B cell (primary cell): ENCODE measurements at regions not wholly inside any gene's neighbourhood (a gene's known extent, or its start where the extent isn't known, plus 50 kb on each side); places are given as distances from the start of the nearest gene placed in this dataset.

Experiments
- ATAC-seq: fragments of 200-7000 bp; cut with Tn5 transposase; one replicate; pipeline ENCODE4 v1.10.0; 2021; ENCODE audit warnings: low read depth, mild to moderate bottlenecking, moderate number of reproducible peaks, moderate library complexity
- CTCF ChIA-PET: fragments of 350-600 bp; sonication (Branson Sonifier 250); formaldehyde crosslinking; loops from one replicate; lab custom pipeline; 2021; ENCODE audit warnings: antibody characterized with exemption, inconsistent platforms; lab: Charles Lee
- POLR2A ChIA-PET: fragments of 350-600 bp; sonication (Branson Sonifier 250); formaldehyde crosslinking; loops from one replicate; lab custom pipeline; 2021; ENCODE audit warnings: antibody characterized with exemption; lab: Charles Lee
- DNase-seq: peaks from one replicate; pipeline ENCODE4 v3.0.0; 2013
- H2AFZ ChIP-seq: 2 replicates; pipeline ENCODE4 v1.6.1; 2012; ENCODE audit warnings: mild to moderate bottlenecking, low read depth, low read length; ENCODE audit not compliant: insufficient read depth, poor library complexity, severe bottlenecking
- H3K27ac ChIP-seq, 2 donors: 1 replicate in 1 of 2; 2 replicates in 1 of 2; pipeline ENCODE4 v1.5.1; 2012 to 2013; ENCODE audit warnings: low read length in 2 of 2, mild to moderate bottlenecking in 2 of 2, moderate library complexity in 1 of 2
- H3K27me3 ChIP-seq, 4 experiments: fragments of 200-600 bp in 1 of 4; sonication (generic) in 1 of 4; replicated peaks in 1 of 4; 1 replicate in 2 of 4; 2 replicates in 2 of 4; pipeline versions ENCODE4 v1.6.1 to v1.7.0; 2013 to 2016; ENCODE audit warnings: low read length in 3 of 4, mild to moderate bottlenecking in 2 of 4, mixed read lengths in 1 of 4, moderate library complexity in 1 of 4; ENCODE audit not compliant: insufficient read depth in 4 of 4, control insufficient read depth in 3 of 4; ENCODE audit errors: control extremely low read depth in 1 of 4
- H3K36me3 ChIP-seq, 2 experiments: replicated peaks in 1 of 2; 1 replicate in 1 of 2; 2 replicates in 1 of 2; pipeline versions ENCODE4 v1.6.1 to v1.7.1; 2013; ENCODE audit warnings: low read length in 1 of 2; ENCODE audit not compliant: insufficient read depth in 2 of 2, control insufficient read depth in 1 of 2; ENCODE audit errors: control extremely low read depth in 1 of 2, extremely low read depth in 1 of 2
- H3K4me1 ChIP-seq, 2 donors: fragments of 200-600 bp in 1 of 2; sonication (generic) in 1 of 2; 1 replicate in 1 of 2; 2 replicates in 1 of 2; pipeline versions ENCODE4 v1.5.1 to v1.6.1; 2013 to 2017; ENCODE audit warnings: low read length in 2 of 2; ENCODE audit not compliant: control insufficient read depth in 2 of 2, insufficient read depth in 2 of 2
- H3K4me2 ChIP-seq: replicated peaks from 2 replicates; pipeline ENCODE3; 2012; ENCODE audit warnings: mild to moderate bottlenecking, low read depth, low read length; ENCODE audit not compliant: poor library complexity, severe bottlenecking
- H3K4me3 ChIP-seq, 5 experiments: fragments of 200-600 bp in 1 of 5; sonication (generic) in 1 of 5; 1 replicate in 3 of 5; 2 replicates in 2 of 5; pipeline versions ENCODE4 v1.5.1 to v1.7.0; 2011 to 2016; ENCODE audit warnings: low read length in 4 of 5, mild to moderate bottlenecking in 4 of 5, low read depth in 2 of 5, control low read depth in 1 of 5, moderate library complexity in 1 of 5; ENCODE audit not compliant: insufficient read depth in 1 of 5; ENCODE audit errors: control extremely low read depth in 1 of 5, extremely low read depth in 1 of 5
- H3K79me2 ChIP-seq: fragments of 200-600 bp; sonication (generic); one replicate; pipeline ENCODE4 v1.6.0; 2016; ENCODE audit warnings: low read length; ENCODE audit not compliant: control insufficient read depth, insufficient read depth
- H3K9ac ChIP-seq: fragments of 200-600 bp; sonication (generic); 2 replicates; pipeline ENCODE4 v1.6.1; 2017; ENCODE audit warnings: mild to moderate bottlenecking, low read length, moderate library complexity
- H3K9me3 ChIP-seq, 3 donors: one replicate each; pipeline versions ENCODE4 v1.6.1 to v1.7.1; 2013; ENCODE audit warnings: low read length in 2 of 3; ENCODE audit not compliant: control insufficient read depth in 2 of 3, insufficient read depth in 1 of 3; ENCODE audit errors: control extremely low read depth in 1 of 3
- H4K20me1 ChIP-seq: 2 replicates; pipeline ENCODE4 v1.6.0; 2012; ENCODE audit warnings: mild to moderate bottlenecking, low read length; ENCODE audit not compliant: insufficient read depth, control insufficient read depth, poor library complexity, severe bottlenecking
- H3K27ac Mint-ChIP-seq: one replicate; pipeline ENCODE4 v1.8.0; 2021; ENCODE audit warnings: mixed read lengths
- H3K27me3 Mint-ChIP-seq: one replicate; pipeline ENCODE4 v1.8.0; 2021; ENCODE audit warnings: mixed read lengths
- H3K4me1 Mint-ChIP-seq: one replicate; pipeline ENCODE4 v1.8.0; 2021; ENCODE audit warnings: mixed read lengths
- H3K4me3 Mint-ChIP-seq: one replicate; pipeline ENCODE4 v1.8.0; 2021; ENCODE audit warnings: mixed read lengths
- H3K9me3 Mint-ChIP-seq: one replicate; pipeline ENCODE4 v1.8.0; 2022; ENCODE audit warnings: mixed read lengths; ENCODE audit not compliant: insufficient read depth
- EZH2 ChIP-seq: IDR thresholded peaks from 2 replicates; pipeline ENCODE4 v1.6.1; 2012; ENCODE audit warnings: borderline replicate concordance, low read depth, mild to moderate bottlenecking, moderate library complexity, low read length; ENCODE audit not compliant: insufficient read depth, poor library complexity, severe bottlenecking
- WGBS: methylation state at CpG from one replicate; pipeline ENCODE4 v1.1.5; 2013; ENCODE audit warnings: missing lambda C conversion rate; ENCODE audit not compliant: insufficient coverage; 5-methylcytosine and 5-hydroxymethylcytosine counted together
- intact Hi-C: fragments of 100-400 bp; cut with micrococcal nuclease; formaldehyde crosslinking; loops from one replicate; pipeline ENCODE4 v1.10.0; 2022
- TF ChIP-seq, protein P1 (sequence below): fragments of 200-600 bp; IDR thresholded peaks from one replicate; pipeline ENCODE4 v1.8.0; 2022; ENCODE audit warnings: antibody characterized with exemption, mild to moderate bottlenecking

DNA sequence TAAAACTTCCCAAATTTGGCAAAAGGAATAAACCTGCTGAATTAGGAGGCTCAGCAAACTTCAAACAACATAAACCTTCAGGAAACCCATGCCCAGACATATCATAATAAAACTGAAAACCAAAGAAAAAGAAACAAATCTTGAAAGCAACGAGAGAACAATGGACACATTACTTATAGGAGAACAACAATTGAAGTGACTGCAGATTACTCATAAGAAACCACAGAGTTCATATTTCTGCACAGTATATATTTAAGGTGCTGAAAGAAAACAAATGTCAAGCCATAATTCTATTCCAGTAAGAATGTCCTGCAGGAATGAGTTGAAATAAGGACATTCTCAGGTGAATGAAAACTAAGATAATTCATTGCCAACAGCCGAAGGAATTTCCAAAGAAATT, 80.8 kb upstream of the PROK2 start:
- Mint-ChIP-seq H3K27me3 (peaks cover 64% of the 10 kb centered on the region), H3K4me3 (no peak overlapping the region), H3K4me1 (no peaks in the 10 kb centered on the region), H3K9me3 (no peaks in the 10 kb centered on the region), H3K27ac (no peak overlapping the region)
- no peak for DNase-seq
- Histone ChIP-seq H3K27ac (no peak overlapping the region), H3K27me3 (peaks cover 0 to 32% (median 21%) of the 10 kb centered on the region in 4 experiments), H3K36me3 (no peaks in the 10 kb centered on the region), H4K20me1 (no peaks in the 10 kb centered on the region), H3K9me3 (peaks cover 0 to 9% (median 6%) of the 10 kb centered on the region in 3 donors), H3K4me2 (no peak overlapping the region), H3K4me1 (no peaks in the 10 kb centered on the region), H3K79me2 (no peaks in the 10 kb centered on the region), H2AFZ (no peak overlapping the region), H3K9ac (no peak overlapping the region), H3K4me3 (no peak overlapping the region)
- no peak for TF ChIP-seq EZH2
- TF ChIP-seq, protein P1, sequence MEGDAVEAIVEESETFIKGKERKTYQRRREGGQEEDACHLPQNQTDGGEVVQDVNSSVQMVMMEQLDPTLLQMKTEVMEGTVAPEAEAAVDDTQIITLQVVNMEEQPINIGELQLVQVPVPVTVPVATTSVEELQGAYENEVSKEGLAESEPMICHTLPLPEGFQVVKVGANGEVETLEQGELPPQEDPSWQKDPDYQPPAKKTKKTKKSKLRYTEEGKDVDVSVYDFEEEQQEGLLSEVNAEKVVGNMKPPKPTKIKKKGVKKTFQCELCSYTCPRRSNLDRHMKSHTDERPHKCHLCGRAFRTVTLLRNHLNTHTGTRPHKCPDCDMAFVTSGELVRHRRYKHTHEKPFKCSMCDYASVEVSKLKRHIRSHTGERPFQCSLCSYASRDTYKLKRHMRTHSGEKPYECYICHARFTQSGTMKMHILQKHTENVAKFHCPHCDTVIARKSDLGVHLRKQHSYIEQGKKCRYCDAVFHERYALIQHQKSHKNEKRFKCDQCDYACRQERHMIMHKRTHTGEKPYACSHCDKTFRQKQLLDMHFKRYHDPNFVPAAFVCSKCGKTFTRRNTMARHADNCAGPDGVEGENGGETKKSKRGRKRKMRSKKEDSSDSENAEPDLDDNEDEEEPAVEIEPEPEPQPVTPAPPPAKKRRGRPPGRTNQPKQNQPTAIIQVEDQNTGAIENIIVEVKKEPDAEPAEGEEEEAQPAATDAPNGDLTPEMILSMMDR: no peak
- WGBS: no CpG with 5 or more reads among the region's 2 CpGs
- CTCF ChIA-PET: no interaction called here
- intact Hi-C loops: no loop called here
- POLR2A ChIA-PET: no interaction called here
- ATAC-seq: no peak

DNA sequence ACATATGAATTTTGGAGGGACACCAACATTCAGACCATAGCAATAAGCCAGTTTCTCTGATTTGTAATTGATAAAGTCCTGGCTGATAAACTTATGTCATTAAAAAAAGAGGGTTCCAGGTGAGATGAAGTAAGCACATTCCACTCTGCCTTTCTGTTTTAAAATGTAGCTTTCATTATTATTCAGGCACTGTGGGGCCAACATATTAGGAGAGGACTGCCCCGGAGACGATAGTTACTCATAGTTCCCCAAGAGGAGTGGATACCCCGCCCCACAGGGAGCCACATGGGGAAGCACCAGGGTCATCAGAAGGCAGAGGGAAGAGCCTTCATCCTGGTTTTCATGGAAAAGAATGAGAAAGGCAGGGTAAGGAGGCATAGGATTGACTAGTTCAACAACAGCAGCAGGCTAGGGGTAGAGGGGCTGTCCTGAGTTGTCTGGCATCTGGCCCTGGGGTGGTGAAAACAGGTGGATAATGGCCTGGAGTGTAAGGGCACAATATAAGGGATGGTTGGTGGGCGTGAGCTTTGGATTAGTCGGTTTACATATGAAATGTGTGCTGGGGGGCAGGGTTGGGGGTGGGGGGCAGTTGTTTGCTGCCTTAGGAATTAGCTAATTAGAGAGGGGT, 78.7 kb upstream of the PROK2 start:
- intact Hi-C loops: no loop called here
- DNase-seq: no peak
- H2AFZ ChIP-seq: no peak overlapping the region
- WGBS: 75% methylated on average over 5 of the region's 5 CpGs
- H3K9me3 Mint-ChIP-seq: no peaks in the 10 kb centered on the region
- no peaks in the 10 kb centered on the region for H3K4me1 Mint-ChIP-seq
- no peak for ATAC-seq
- H3K4me2 ChIP-seq: no peak overlapping the region
- H3K36me3 ChIP-seq: no peaks in the 10 kb centered on the region
- no peaks in the 10 kb centered on the region for H3K4me1 ChIP-seq
- H3K4me3 ChIP-seq: no peak overlapping the region
- H3K9ac ChIP-seq: no peak overlapping the region
- peaks cover 0 to 16% (median 13%) of the 10 kb centered on the region in 3 donors for H3K9me3 ChIP-seq
- H3K27me3 Mint-ChIP-seq: peaks cover 82% of the 10 kb centered on the region
- TF ChIP-seq, protein P1: no peak
- TF ChIP-seq EZH2: no peak
- H3K4me3 Mint-ChIP-seq: no peak overlapping the region
- H3K79me2 ChIP-seq: no peaks in the 10 kb centered on the region
- CTCF ChIA-PET: no interaction called here
- peaks cover 0 to 44% (median 23%) of the 10 kb centered on the region in 4 experiments for H3K27me3 ChIP-seq
- POLR2A ChIA-PET: no interaction called here
- no peak overlapping the region for H3K27ac Mint-ChIP-seq
- H3K27ac ChIP-seq: no peak overlapping the region
- no peaks in the 10 kb centered on the region for H4K20me1 ChIP-seq
